HUES6 (cell line): ENCODE measurements at regions not wholly inside any gene's neighbourhood (a gene's known extent, or its start where the extent isn't known, plus 50 kb on each side); places are given as distances from the start of the nearest gene placed in this dataset.

Experiments used
- H3K27ac ChIP-seq: 2 replicates; pipeline ENCODE4 v1.7.0; 2013; ENCODE audit warnings: low read depth, mild to moderate bottlenecking, low read length, inconsistent platforms
- H3K27me3 ChIP-seq: 2 replicates; pipeline ENCODE4 v1.6.1; 2013; ENCODE audit warnings: low read length; ENCODE audit not compliant: control insufficient read depth, insufficient read depth
- H3K36me3 ChIP-seq: 2 replicates; pipeline ENCODE4 v1.6.1; 2013; ENCODE audit warnings: low read length; ENCODE audit not compliant: control insufficient read depth, insufficient read depth
- H3K4me1 ChIP-seq: 2 replicates; pipeline ENCODE4 v1.6.1; 2013; ENCODE audit warnings: low read length; ENCODE audit not compliant: control insufficient read depth, insufficient read depth
- H3K4me3 ChIP-seq: 2 replicates; pipeline ENCODE4 v1.5.1; 2013; ENCODE audit warnings: low read depth, low read length
- H3K9ac ChIP-seq: one replicate; pipeline ENCODE4 v1.6.1; 2013; ENCODE audit warnings: mild to moderate bottlenecking, low read length
- H3K9me3 ChIP-seq: 2 replicates; pipeline ENCODE4 v1.6.1; 2013; ENCODE audit warnings: low read depth, low read length; ENCODE audit not compliant: control insufficient read depth, insufficient read depth

- no peaks in the 10 kb centered on the region for H3K27me3 ChIP-seq
- no peak overlapping the region for H3K27ac ChIP-seq
- H3K9ac ChIP-seq, result no peak overlapping the region
- H3K9me3 ChIP-seq, result peaks cover 21% of the 10 kb centered on the region
- H3K36me3 ChIP-seq, result no peaks in the 10 kb centered on the region
- H3K4me3 ChIP-seq, result no peak overlapping the region
- H3K4me1 ChIP-seq, result 0 out of 2 replicates have a peak, but pooled peaks cover 6% of the 10 kb centered on the region
These were observed 120.6 kb upstream of the GPR12 start for GRCh38 chr13:26881154-26881553.

DNA sequence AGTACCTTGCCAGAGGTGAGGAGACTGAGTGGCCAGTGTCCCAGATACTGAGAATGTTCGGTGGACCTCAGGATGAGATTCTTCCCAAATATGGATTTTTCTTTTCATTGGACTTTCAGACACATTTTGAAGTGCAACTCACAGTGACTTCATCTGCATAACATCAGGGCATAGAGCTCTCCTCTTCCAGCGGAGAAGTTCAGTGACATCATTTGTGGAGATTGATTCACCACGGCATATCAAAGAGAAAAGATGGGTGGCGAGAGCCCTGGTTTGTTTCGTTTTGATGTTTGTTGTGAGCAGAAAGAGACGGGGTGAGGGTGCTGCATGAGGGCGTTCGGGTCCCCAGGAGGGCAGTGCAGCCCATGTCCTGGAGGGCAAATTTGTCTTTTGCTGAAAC lies 120.1 kb upstream of the GPR12 start:
- H3K9me3 ChIP-seq, result peaks cover 21% of the 10 kb centered on the region
- 0 out of 2 replicates have a peak, but pooled peaks cover 6% of the 10 kb centered on the region for H3K4me1 ChIP-seq
- no peaks in the 10 kb centered on the region for H3K36me3 ChIP-seq
- no peak overlapping the region for H3K9ac ChIP-seq
- no peak overlapping the region for H3K4me3 ChIP-seq
- H3K27ac ChIP-seq, result no peak overlapping the region
- no peaks in the 10 kb centered on the region for H3K27me3 ChIP-seq

DNA sequence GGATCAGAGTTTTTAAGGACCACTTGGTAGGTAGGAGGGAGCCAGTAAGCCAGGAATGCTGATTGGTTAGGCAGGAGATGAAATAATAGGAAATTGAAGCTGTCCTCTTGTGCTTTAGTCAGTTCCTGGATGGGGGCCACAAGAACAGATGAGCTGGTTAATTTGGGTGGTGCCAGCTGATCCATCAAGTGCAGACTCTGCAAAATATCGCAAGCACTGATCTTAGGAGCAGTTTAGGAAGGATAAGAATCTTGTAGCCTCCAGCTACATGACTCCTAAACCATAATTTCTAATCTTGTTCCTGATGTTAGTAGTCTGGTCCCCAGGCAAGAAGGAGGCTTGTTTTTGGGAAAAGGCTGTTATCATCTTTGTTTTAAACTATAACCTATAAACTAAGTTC lies 117.9 kb upstream of the GPR12 start:
- no peaks in the 10 kb centered on the region for H3K27me3 ChIP-seq
- H3K9ac ChIP-seq, result no peak overlapping the region
- H3K36me3 ChIP-seq, result no peaks in the 10 kb centered on the region
- H3K4me1 ChIP-seq, result 0 out of 2 replicates have a peak, but pooled peaks cover 6% of the 10 kb centered on the region
- H3K27ac ChIP-seq, result no peak overlapping the region
- peaks cover 22% of the 10 kb centered on the region for H3K9me3 ChIP-seq
- H3K4me3 ChIP-seq, result no peak overlapping the region

DNA sequence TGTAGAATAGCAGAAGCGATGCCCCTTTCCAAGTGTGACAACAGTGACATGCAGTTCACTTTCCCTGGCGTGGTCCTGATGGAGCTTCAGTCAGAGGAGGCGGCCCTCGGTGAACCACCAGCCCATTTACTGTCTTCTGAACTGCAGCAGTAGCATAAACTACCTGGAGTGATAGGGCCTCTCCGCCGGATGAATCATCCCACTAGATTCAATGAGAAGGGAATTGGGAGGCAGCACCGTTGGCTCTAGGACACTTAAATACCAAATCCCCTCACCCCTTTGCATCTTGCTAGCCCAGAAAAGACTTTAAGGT lies 112.8 kb upstream of the GPR12 start:
- no peaks in the 10 kb centered on the region for H3K36me3 ChIP-seq
- peaks cover 6% of the 10 kb centered on the region; the same call in 1 of the 2 replicates for H3K27me3 ChIP-seq
- H3K9ac ChIP-seq, result no peak overlapping the region
- H3K4me1 ChIP-seq, result no peaks in the 10 kb centered on the region
- no peak overlapping the region for H3K27ac ChIP-seq
- H3K9me3 ChIP-seq, result peaks cover 22% of the 10 kb centered on the region
- no peak overlapping the region for H3K4me3 ChIP-seq

- Histone ChIP-seq H3K4me1 (no peaks in the 10 kb centered on the region), H3K4me3 (no peak overlapping the region), H3K9ac (no peak overlapping the region), H3K27ac (no peak overlapping the region), H3K27me3 (peaks cover 6% of the 10 kb centered on the region; the same call in 1 of the 2 replicates), H3K9me3 (peaks cover 16% of the 10 kb centered on the region), H3K36me3 (no peaks in the 10 kb centered on the region)
These were observed 112.2 kb upstream of the GPR12 start for GRCh38 chr13:26872525-26873385.

GRCh38 chr13:26867451-26868091 lies 107.0 kb upstream of the GPR12 start:
- H3K4me3 ChIP-seq, result no peak overlapping the region
- no peaks in the 10 kb centered on the region for H3K4me1 ChIP-seq
- H3K27ac ChIP-seq, result no peak overlapping the region
- H3K36me3 ChIP-seq, result no peaks in the 10 kb centered on the region
- no peak overlapping the region for H3K9ac ChIP-seq
- H3K27me3 ChIP-seq, result peaks cover 29% of the 10 kb centered on the region
- H3K9me3 ChIP-seq, result no peaks in the 10 kb centered on the region

GRCh38 chr13:26864576-26864975 lies 104.0 kb upstream of the GPR12 start:
- Histone ChIP-seq H3K4me1 (no peaks in the 10 kb centered on the region), H3K36me3 (no peaks in the 10 kb centered on the region), H3K9ac (no peak overlapping the region), H3K4me3 (no peak overlapping the region), H3K9me3 (no peaks in the 10 kb centered on the region), H3K27ac (no peak overlapping the region), H3K27me3 (peaks cover 36% of the 10 kb centered on the region)

DNA sequence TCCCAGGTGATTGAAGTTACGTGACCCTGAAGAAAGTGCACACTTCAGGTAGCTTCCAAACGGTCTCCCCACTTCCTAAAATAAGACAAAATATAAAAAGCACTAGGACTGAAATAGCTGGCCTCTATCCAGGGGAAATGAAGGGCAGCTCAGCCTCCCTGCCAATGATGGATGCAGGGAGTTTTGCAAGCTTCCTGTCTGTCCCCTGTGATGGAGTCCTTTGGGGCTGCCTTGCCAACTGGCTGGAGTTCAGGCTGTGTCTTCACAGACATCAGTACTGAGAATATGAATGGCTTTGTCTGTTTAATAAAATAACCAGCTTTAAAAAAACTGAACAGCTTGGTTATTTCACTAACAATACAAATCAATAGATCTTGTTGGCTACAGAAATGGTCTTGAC lies 101.4 kb upstream of the GPR12 start:
- Histone ChIP-seq H3K9me3 (no peaks in the 10 kb centered on the region), H3K9ac (no peak overlapping the region), H3K36me3 (no peaks in the 10 kb centered on the region), H3K27me3 (peaks cover 29% of the 10 kb centered on the region), H3K4me3 (no peak overlapping the region), H3K27ac (no peak overlapping the region), H3K4me1 (no peaks in the 10 kb centered on the region)

- Histone ChIP-seq H3K4me3 (no peak overlapping the region), H3K27ac (no peak overlapping the region), H3K36me3 (no peaks in the 10 kb centered on the region), H3K9ac (no peak overlapping the region), H3K27me3 (no peaks in the 10 kb centered on the region), H3K4me1 (no peaks in the 10 kb centered on the region), H3K9me3 (no peaks in the 10 kb centered on the region)
These were observed 95.3 kb upstream of the GPR12 start for GRCh38 chr13:26855921-26856320.

DNA sequence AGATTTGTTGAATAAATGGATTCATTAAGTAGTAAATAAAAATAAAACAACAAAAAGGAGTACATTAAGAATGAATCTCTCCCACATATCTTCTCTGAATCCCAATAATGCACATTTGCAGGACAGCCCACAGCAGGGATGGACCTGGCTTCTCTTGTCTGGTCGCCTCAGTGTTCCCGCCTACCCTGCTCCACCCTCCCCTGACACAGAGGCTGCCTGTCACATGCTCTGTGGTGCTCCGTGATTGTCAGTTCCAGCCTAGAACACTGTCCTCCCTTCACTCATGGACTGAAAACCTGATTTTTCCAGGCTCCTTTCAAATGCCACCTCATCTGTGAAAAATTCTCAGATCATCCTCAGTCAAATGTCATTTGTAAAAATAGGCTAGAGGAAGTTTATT lies 94.5 kb upstream of the GPR12 start:
- H3K27me3 ChIP-seq, result no peaks in the 10 kb centered on the region
- no peak overlapping the region for H3K27ac ChIP-seq
- H3K36me3 ChIP-seq, result no peaks in the 10 kb centered on the region
- H3K4me3 ChIP-seq, result no peak overlapping the region
- H3K9ac ChIP-seq, result no peak overlapping the region
- H3K9me3 ChIP-seq, result no peaks in the 10 kb centered on the region
- peaks cover 1% of the 10 kb centered on the region for H3K4me1 ChIP-seq

- H3K9ac ChIP-seq, result no peak overlapping the region
- H3K36me3 ChIP-seq, result no peaks in the 10 kb centered on the region
- H3K9me3 ChIP-seq, result no peaks in the 10 kb centered on the region
- H3K27me3 ChIP-seq, result no peaks in the 10 kb centered on the region
- H3K4me3 ChIP-seq, result no peak overlapping the region
- H3K27ac ChIP-seq, result no peak overlapping the region
- H3K4me1 ChIP-seq, result peaks cover 7% of the 10 kb centered on the region
These were observed 92.7 kb upstream of the GPR12 start for GRCh38 chr13:26853323-26853722.
